OCI-LY7 (cell line): ENCODE measurements at regions not wholly inside any gene's neighbourhood (a gene's known extent, or its start where the extent isn't known, plus 50 kb on each side); places are given as distances from the start of the nearest gene placed in this dataset.

Experiments used
- BruUV-seq: library from RNA; stranded (reverse); fragments of 400-500 nt; replicated peaks from 2 replicates; lab custom pipeline; 2021; lab: Mats Ljungman, UMichigan
- CTCF ChIA-PET: fragments of 300-600 bp; sonication (Branson Sonifier 250); formaldehyde crosslinking; loops from one replicate; lab custom pipeline; 2022; ENCODE audit warnings: antibody characterized with exemption; ENCODE audit not compliant: unreplicated experiment; lab: Charles Lee
- POLR2A ChIA-PET: fragments of 300-600 bp; sonication (Branson Sonifier 250); formaldehyde crosslinking; loops from one replicate; lab custom pipeline; 2022; ENCODE audit warnings: antibody characterized with exemption; lab: Charles Lee
- DNase-seq: peaks from one replicate; pipeline ENCODE4 v3.0.0-alpha.2; 2015; ENCODE audit warnings: low spot score
- H2AFZ ChIP-seq: fragments of 200-600 bp; sonication (generic), shearing (Covaris generic); 2 replicates; pipeline ENCODE4 v1.6.1; 2014; ENCODE audit warnings: mild to moderate bottlenecking, antibody characterized with exemption, low read length, moderate library complexity
- H3K27ac ChIP-seq: fragments of 200-600 bp; sonication (generic); 2 replicates; pipeline ENCODE4 v1.5.1; 2014; ENCODE audit warnings: mixed run types, low read depth, mild to moderate bottlenecking, moderate library complexity, low read length, inconsistent platforms; ENCODE audit not compliant: poor library complexity, severe bottlenecking
- H3K36me3 ChIP-seq: fragments of 200-600 bp; sonication (generic); 2 replicates; pipeline ENCODE4 v1.6.1; 2014; ENCODE audit warnings: mild to moderate bottlenecking, antibody characterized with exemption, low read length, moderate library complexity, mixed read lengths; ENCODE audit not compliant: insufficient read depth
- H3K4me1 ChIP-seq: fragments of 200-600 bp; sonication (generic); 2 replicates; pipeline ENCODE4 v1.5.1; 2014; ENCODE audit warnings: mild to moderate bottlenecking, low read length; ENCODE audit not compliant: insufficient read depth, poor library complexity, severe bottlenecking
- H3K4me2 ChIP-seq: fragments of 200-600 bp; sonication (generic); 2 replicates; pipeline ENCODE4 v1.6.1; 2014; ENCODE audit warnings: mild to moderate bottlenecking, low read length
- H3K4me3 ChIP-seq: fragments of 200-600 bp; sonication (generic); 2 replicates; pipeline ENCODE4 v1.5.1; 2014; ENCODE audit warnings: mild to moderate bottlenecking, low read depth, low read length; ENCODE audit not compliant: poor library complexity, severe bottlenecking
- H3K79me2 ChIP-seq: fragments of 200-600 bp; sonication (generic); 2 replicates; pipeline ENCODE4 v1.6.1; 2016; ENCODE audit warnings: low read depth, mild to moderate bottlenecking, low read length, moderate library complexity, mixed read lengths; ENCODE audit not compliant: insufficient read depth
- H3K9me2 ChIP-seq: fragments of 200-600 bp; sonication (generic); 2 replicates; pipeline ENCODE4 v1.6.1; 2016; ENCODE audit warnings: mild to moderate bottlenecking, low read length, mixed read lengths; ENCODE audit not compliant: insufficient read depth
- H3K9me3 ChIP-seq: fragments of 200-600 bp; sonication (generic); 2 replicates; pipeline ENCODE4 v1.6.1; 2014; ENCODE audit warnings: mild to moderate bottlenecking, mixed run types, low read length, mixed read lengths
- H4K20me1 ChIP-seq: fragments of 200-600 bp; sonication (generic); 2 replicates; pipeline ENCODE4 v1.6.1; 2014; ENCODE audit warnings: mild to moderate bottlenecking, antibody characterized with exemption, low read length, moderate library complexity, mixed read lengths; ENCODE audit not compliant: insufficient read depth
- EZH2phosphoT487 ChIP-seq: fragments of 200-600 bp; sonication (generic); IDR thresholded peaks from 2 replicates; pipeline ENCODE4 v1.6.1; 2018; ENCODE audit warnings: low read depth, borderline replicate concordance, mild to moderate bottlenecking, mixed run types, antibody characterized with exemption, low read length, moderate library complexity, mixed read lengths
- intact Hi-C: fragments of 100-400 bp; cut with micrococcal nuclease; formaldehyde crosslinking; loops from one replicate; pipeline ENCODE4 v1.10.0; 2022; ENCODE audit not compliant: unreplicated experiment
- TF ChIP-seq, protein P1 (sequence below): fragments of 200-600 bp; sonication (generic); conservative IDR thresholded peaks from 2 replicates; pipeline ENCODE4 v1.5.1; 2014; ENCODE audit warnings: mild to moderate bottlenecking, antibody characterized with exemption, low read length, moderate library complexity, mixed read lengths

GRCh38 chr5:143879646-143880045 lies 67.7 kb downstream of the HMHB1 start:
- Histone ChIP-seq H3K27ac (no peak overlapping the region), H3K36me3 (no peaks in the 10 kb centered on the region), H3K4me2 (no peak overlapping the region), H3K79me2 (no peaks in the 10 kb centered on the region), H3K9me3 (no peaks in the 10 kb centered on the region), H3K4me3 (no peak overlapping the region), H2AFZ (no peak overlapping the region), H4K20me1 (no peaks in the 10 kb centered on the region), H3K9me2 (no peaks in the 10 kb centered on the region), H3K4me1 (no peaks in the 10 kb centered on the region)
- intact Hi-C loops, result no loop called here
- no TSS peak for BruUV-seq
- ChIA-PET POLR2A (interaction anchor here (0.5 to 1.6 kb wide), 4 partner anchors 9 to 21 kb away, joined by 3 to 5 read pairs (median 3); no protein-coding TSS in a partner anchor), CTCF (no interaction called here)
- TF ChIP-seq EZH2phosphoT487, result no peak
- TF ChIP-seq, protein P1, sequence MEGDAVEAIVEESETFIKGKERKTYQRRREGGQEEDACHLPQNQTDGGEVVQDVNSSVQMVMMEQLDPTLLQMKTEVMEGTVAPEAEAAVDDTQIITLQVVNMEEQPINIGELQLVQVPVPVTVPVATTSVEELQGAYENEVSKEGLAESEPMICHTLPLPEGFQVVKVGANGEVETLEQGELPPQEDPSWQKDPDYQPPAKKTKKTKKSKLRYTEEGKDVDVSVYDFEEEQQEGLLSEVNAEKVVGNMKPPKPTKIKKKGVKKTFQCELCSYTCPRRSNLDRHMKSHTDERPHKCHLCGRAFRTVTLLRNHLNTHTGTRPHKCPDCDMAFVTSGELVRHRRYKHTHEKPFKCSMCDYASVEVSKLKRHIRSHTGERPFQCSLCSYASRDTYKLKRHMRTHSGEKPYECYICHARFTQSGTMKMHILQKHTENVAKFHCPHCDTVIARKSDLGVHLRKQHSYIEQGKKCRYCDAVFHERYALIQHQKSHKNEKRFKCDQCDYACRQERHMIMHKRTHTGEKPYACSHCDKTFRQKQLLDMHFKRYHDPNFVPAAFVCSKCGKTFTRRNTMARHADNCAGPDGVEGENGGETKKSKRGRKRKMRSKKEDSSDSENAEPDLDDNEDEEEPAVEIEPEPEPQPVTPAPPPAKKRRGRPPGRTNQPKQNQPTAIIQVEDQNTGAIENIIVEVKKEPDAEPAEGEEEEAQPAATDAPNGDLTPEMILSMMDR, result no peak
- DNase-seq, result no peak

DNA sequence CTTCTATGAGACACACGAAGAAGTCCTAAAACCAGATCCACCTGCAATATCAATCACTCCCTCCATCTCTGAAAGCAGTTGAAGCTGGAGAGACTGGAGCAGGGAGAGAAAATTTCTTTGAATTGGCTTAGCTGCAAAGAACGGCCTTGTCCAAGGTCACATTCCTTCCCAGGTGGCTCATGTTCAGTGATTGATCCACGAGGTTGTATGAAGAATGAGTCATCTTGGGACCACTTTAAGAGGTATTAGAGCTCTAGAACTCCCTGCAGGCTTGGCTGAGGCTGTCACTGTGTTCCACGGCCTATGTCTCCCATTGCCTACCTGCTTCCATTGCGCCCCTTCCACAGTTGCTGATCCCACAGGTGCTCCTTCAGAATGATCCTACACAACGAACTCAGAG lies 68.2 kb downstream of the HMHB1 start:
- no peaks in the 10 kb centered on the region for H3K4me1 ChIP-seq
- no peak overlapping the region for H3K4me2 ChIP-seq
- H3K4me3 ChIP-seq, result no peak overlapping the region
- no peaks in the 10 kb centered on the region for H3K36me3 ChIP-seq
- no peak overlapping the region for H3K27ac ChIP-seq
- H3K9me3 ChIP-seq, result no peaks in the 10 kb centered on the region
- BruUV-seq, result no TSS peak
- CTCF ChIA-PET, result no interaction called here
- no peak for TF ChIP-seq EZH2phosphoT487
- TF ChIP-seq, protein P1, result no peak
- POLR2A ChIA-PET, result interaction anchor here (1.1 to 1.6 kb wide), 3 partner anchors 9 to 21 kb away, joined by 3 to 5 read pairs (median 3); no protein-coding TSS in a partner anchor
- no peaks in the 10 kb centered on the region for H3K9me2 ChIP-seq
- no peak for DNase-seq
- no peaks in the 10 kb centered on the region for H3K79me2 ChIP-seq
- no peaks in the 10 kb centered on the region for H4K20me1 ChIP-seq
- H2AFZ ChIP-seq, result no peak overlapping the region
- intact Hi-C loops, result no loop called here

DNA sequence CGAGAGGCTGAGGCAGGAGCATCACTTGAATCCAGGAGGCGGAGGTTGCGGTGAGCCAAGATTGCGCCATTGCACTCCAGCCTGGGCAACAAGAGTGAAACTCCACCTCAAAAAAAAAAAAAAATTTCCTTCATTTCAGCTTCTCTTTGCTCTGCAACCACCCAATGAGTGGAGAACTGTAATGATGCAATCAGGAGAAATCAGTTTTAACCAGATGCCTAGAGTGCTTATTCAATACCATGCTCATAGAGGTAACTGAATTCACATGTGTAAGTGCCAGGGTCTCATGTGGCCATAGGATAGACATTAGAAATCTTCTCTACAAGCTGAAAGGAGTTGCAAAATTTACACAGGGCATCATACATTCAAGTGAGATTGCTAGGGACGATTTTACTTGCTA lies 70.6 kb downstream of the HMHB1 start:
- POLR2A ChIA-PET, result interaction anchor here (0.5 to 0.7 kb wide), 3 partner anchors 36 to 1954 kb away, joined by 3 to 4 read pairs (median 3); no protein-coding TSS in a partner anchor
- no peak overlapping the region for H2AFZ ChIP-seq
- H3K4me1 ChIP-seq, result no peaks in the 10 kb centered on the region
- H3K4me3 ChIP-seq, result no peak overlapping the region
- TF ChIP-seq, protein P1, result no peak
- no peak for TF ChIP-seq EZH2phosphoT487
- no peaks in the 10 kb centered on the region for H4K20me1 ChIP-seq
- no peaks in the 10 kb centered on the region for H3K9me3 ChIP-seq
- H3K27ac ChIP-seq, result no peak overlapping the region
- no peak for DNase-seq
- CTCF ChIA-PET, result no interaction called here
- H3K36me3 ChIP-seq, result no peaks in the 10 kb centered on the region
- no peak overlapping the region for H3K4me2 ChIP-seq
- intact Hi-C loops, result no loop called here
- H3K79me2 ChIP-seq, result no peaks in the 10 kb centered on the region
- BruUV-seq, result no TSS peak
- no peaks in the 10 kb centered on the region for H3K9me2 ChIP-seq
